H9 (cell line): ENCODE measurements at regions not wholly inside any gene's neighbourhood (a gene's known extent, or its start where the extent isn't known, plus 50 kb on each side); places are given as distances from the start of the nearest gene placed in this dataset.

Experiments
- DNase-seq: peaks from one replicate; pipeline ENCODE4 v3.0.0-alpha.2; 2017
- H2AFZ ChIP-seq: one replicate; pipeline ENCODE4 v1.6.1; 2013; ENCODE audit warnings: mild to moderate bottlenecking, low read length, control low read depth, moderate library complexity
- H2AK5ac ChIP-seq: 2 replicates; pipeline ENCODE4 v1.6.1; 2013; ENCODE audit warnings: low read length, control low read depth, mixed read lengths; ENCODE audit not compliant: insufficient read length
- H2BK120ac ChIP-seq: one replicate; pipeline ENCODE4 v1.6.1; 2013; ENCODE audit warnings: low read depth, mild to moderate bottlenecking, low read length, control low read depth, inconsistent platforms; ENCODE audit not compliant: poor library complexity, severe bottlenecking
- H2BK12ac ChIP-seq: 2 replicates; pipeline ENCODE4 v1.6.1; 2013; ENCODE audit warnings: low read length, control low read depth, mixed read lengths, low read depth; ENCODE audit not compliant: insufficient read length
- H2BK15ac ChIP-seq: 2 replicates; pipeline ENCODE4 v1.6.1; 2013; ENCODE audit warnings: low read depth, low read length, control low read depth
- H2BK20ac ChIP-seq: one replicate; pipeline ENCODE4 v1.6.1; 2013; ENCODE audit warnings: low read depth, mild to moderate bottlenecking, low read length, control low read depth, inconsistent platforms; ENCODE audit not compliant: poor library complexity, severe bottlenecking
- H2BK5ac ChIP-seq: 2 replicates; pipeline ENCODE4 v1.6.1; 2013; ENCODE audit warnings: low read length, control low read depth, mixed read lengths; ENCODE audit not compliant: insufficient read length
- H3K14ac ChIP-seq: 2 replicates; pipeline ENCODE4 v1.6.1; 2013; ENCODE audit warnings: low read length, control low read depth; ENCODE audit not compliant: insufficient read depth
- H3K18ac ChIP-seq: 2 replicates; pipeline ENCODE4 v1.6.1; 2013; ENCODE audit warnings: low read depth, mild to moderate bottlenecking, mixed read lengths, low read length, control low read depth; ENCODE audit not compliant: insufficient read length
- H3K23ac ChIP-seq: 2 replicates; pipeline ENCODE4 v1.6.1; 2013; ENCODE audit warnings: low read length, control low read depth, mixed read lengths, low read depth; ENCODE audit not compliant: insufficient read length
- H3K23me2 ChIP-seq: 2 replicates; pipeline ENCODE4 v1.6.1; 2013; ENCODE audit warnings: low read depth, mild to moderate bottlenecking, mixed read lengths, low read length, control low read depth; ENCODE audit not compliant: insufficient read length, poor library complexity, severe bottlenecking
- H3K27ac ChIP-seq: 2 replicates; pipeline ENCODE4 v1.5.1; 2013; ENCODE audit warnings: low read length, control low read depth, mixed read lengths, low read depth; ENCODE audit not compliant: insufficient read length
- H3K27me3 ChIP-seq: 2 replicates; pipeline ENCODE4 v1.6.1; 2013; ENCODE audit warnings: low read length, control low read depth, inconsistent platforms; ENCODE audit not compliant: insufficient read depth
- H3K4ac ChIP-seq: 2 replicates; pipeline ENCODE4 v1.6.1; 2013; ENCODE audit warnings: low read depth, mild to moderate bottlenecking, control low read depth, inconsistent platforms, low read length, moderate library complexity
- H3K4me1 ChIP-seq: 2 replicates; pipeline ENCODE4 v1.6.1; 2013; ENCODE audit warnings: low read length, control low read depth, inconsistent platforms; ENCODE audit not compliant: insufficient read depth
- H3K4me2 ChIP-seq: 2 replicates; pipeline ENCODE4 v1.6.1; 2013; ENCODE audit warnings: low read length, control low read depth, mixed read lengths; ENCODE audit not compliant: insufficient read length, insufficient read depth
- H3K56ac ChIP-seq: 2 replicates; pipeline ENCODE4 v1.6.1; 2013; ENCODE audit warnings: low read depth, mild to moderate bottlenecking, mixed read lengths, low read length, control low read depth; ENCODE audit not compliant: insufficient read length
- H3K79me1 ChIP-seq: 2 replicates; pipeline ENCODE4 v1.6.1; 2013; ENCODE audit warnings: low read depth, mild to moderate bottlenecking, moderate library complexity, low read length, control low read depth, inconsistent platforms; ENCODE audit not compliant: insufficient read depth, poor library complexity, severe bottlenecking
- H3K79me2 ChIP-seq: 2 replicates; pipeline ENCODE4 v1.6.1; 2013; ENCODE audit warnings: low read length, control low read depth, inconsistent platforms; ENCODE audit not compliant: insufficient read depth
- H3K9ac ChIP-seq: 2 replicates; pipeline ENCODE4 v1.6.1; 2013; ENCODE audit warnings: low read length, control low read depth, mixed read lengths; ENCODE audit not compliant: insufficient read length; ENCODE audit errors: extremely low read depth
- H3K9me3 ChIP-seq: one replicate; pipeline ENCODE4 v1.6.1; 2013; ENCODE audit warnings: low read depth, low read length, inconsistent platforms; ENCODE audit not compliant: control insufficient read depth
- H3T11ph ChIP-seq: one replicate; pipeline ENCODE4 v1.6.1; 2013; ENCODE audit warnings: mild to moderate bottlenecking, low read length, control low read depth, inconsistent platforms
- H4K20me1 ChIP-seq: one replicate; pipeline ENCODE4 v1.6.1; 2013; ENCODE audit not compliant: control insufficient read depth, insufficient read length, insufficient read depth
- H4K5ac ChIP-seq: 2 replicates; pipeline ENCODE4 v1.6.1; 2013; ENCODE audit warnings: low read depth, mild to moderate bottlenecking, mixed read lengths, low read length, control low read depth; ENCODE audit not compliant: insufficient read length
- H4K8ac ChIP-seq: replicated peaks from 2 replicates; pipeline ENCODE4 v1.6.1; 2013; ENCODE audit warnings: low read length, control low read depth, mixed read lengths, low read depth; ENCODE audit not compliant: insufficient read length
- H4K91ac ChIP-seq: 2 replicates; pipeline ENCODE4 v1.6.1; 2013; ENCODE audit warnings: low read depth, mild to moderate bottlenecking, moderate library complexity, mixed read lengths, low read length, control low read depth; ENCODE audit not compliant: insufficient read length
- H3K27ac Mint-ChIP-seq, 3 experiments: 2 replicates in 2 of 3; 3 replicates in 1 of 3; pipeline ENCODE4 v1.8.0; 2020 to 2021; ENCODE audit warnings: mixed read lengths in 3 of 3, mild to moderate bottlenecking in 1 of 3, moderate library complexity in 1 of 3
- H3K27me3 Mint-ChIP-seq: 2 replicates; pipeline ENCODE4 v1.8.0; 2021; ENCODE audit warnings: low read depth, mild to moderate bottlenecking, moderate library complexity, mixed read lengths
- H3K36me3 Mint-ChIP-seq, 3 experiments: 2 replicates in 2 of 3; 3 replicates in 1 of 3; pipeline ENCODE4 v1.8.0; 2020 to 2021; ENCODE audit warnings: low read depth in 3 of 3, mixed read lengths in 3 of 3; ENCODE audit not compliant: insufficient read depth in 1 of 3
- H3K4me1 Mint-ChIP-seq, 2 experiments: 2 replicates each; pipeline ENCODE4 v1.8.0; 2020; ENCODE audit warnings: mixed read lengths in 2 of 2
- H3K4me3 Mint-ChIP-seq, 2 experiments: 2 replicates in 1 of 2; 3 replicates in 1 of 2; pipeline ENCODE4 v1.8.0; 2020 to 2021; ENCODE audit warnings: mild to moderate bottlenecking in 2 of 2, mixed read lengths in 2 of 2, moderate library complexity in 1 of 2
- H3K9me3 Mint-ChIP-seq, 2 experiments: 2 replicates in 1 of 2; 3 replicates in 1 of 2; pipeline ENCODE4 v1.8.0; 2020; ENCODE audit warnings: mild to moderate bottlenecking in 2 of 2, mixed read lengths in 2 of 2, moderate library complexity in 1 of 2
- CTCF ChIP-seq: fragments of 200-600 bp; sonication (generic); conservative IDR thresholded peaks from 3 replicates; pipeline ENCODE4 v1.8.0; 2021; ENCODE audit warnings: antibody characterized with exemption, mild to moderate bottlenecking
- WGBS: extraction: QIAGEN DNeasy Blood & Tissue Kit; methylation state at CpG from one replicate; pipeline ENCODE4 v1.1.7; 2013; ENCODE audit warnings: missing lambda C conversion rate, low lambda C conversion rate, mixed read lengths; ENCODE audit not compliant: insufficient read length; ENCODE audit errors: extremely low coverage; 5-methylcytosine and 5-hydroxymethylcytosine counted together

GRCh38 chr4:179165000-179165738 lies 1722.9 kb upstream of the AGA start:
- Histone ChIP-seq H4K20me1 (no peaks in the 10 kb centered on the region), H3K4ac (no peak overlapping the region), H3K9ac (peak overlapping the region; percentile 36), H2AK5ac (no peak overlapping the region), H3K9me3 (no peaks in the 10 kb centered on the region), H3K56ac (no peak overlapping the region), H2BK12ac (no peak overlapping the region), H3K27me3 (no peaks in the 10 kb centered on the region), H4K5ac (no peak overlapping the region), H3T11ph (no peak overlapping the region), H3K23me2 (no peaks in the 10 kb centered on the region), H4K8ac (no peak overlapping the region), H2AFZ (no peak overlapping the region), H3K14ac (no peak overlapping the region), H3K4me1 (no peaks in the 10 kb centered on the region; the same call in 1 of the 2 replicates), H2BK5ac (no peak overlapping the region), H3K79me2 (peaks cover 3% of the 10 kb centered on the region; the same call in 1 of the 2 replicates), H3K23ac (no peak overlapping the region), H3K79me1 (no peaks in the 10 kb centered on the region), H2BK120ac (no peak overlapping the region), H3K18ac (no peak overlapping the region), H2BK15ac (no peak overlapping the region), H3K4me2 (peak overlapping the region; percentile 48), H4K91ac (no peak overlapping the region), H3K27ac (peak overlapping the region; percentile 19), H2BK20ac (no peak overlapping the region)
- H3K27me3 Mint-ChIP-seq: no peaks in the 10 kb centered on the region; the same call in 1 of the 2 replicates
- DNase-seq: no peak
- H3K9me3 Mint-ChIP-seq: peaks cover 3 to 11% of the 10 kb centered on the region in 2 experiments; a peak in 4 of 5 replicates
- TF ChIP-seq CTCF: no peak
- whole genome bisulfite sequencing: no CpG with 5 or more reads among the region's 4 CpGs
- peaks cover 37 to 61% of the 10 kb centered on the region in 2 experiments for H3K4me1 Mint-ChIP-seq
- H3K4me3 Mint-ChIP-seq: peak overlapping the region; percentile 78 to 94
- peak overlapping the region; percentile 1 to 96 (median 94); a peak in 5 of 7 replicates for H3K27ac Mint-ChIP-seq
- H3K36me3 Mint-ChIP-seq: peaks cover 17 to 51% (median 46%) of the 10 kb centered on the region in 3 experiments
